Gastroesophageal sphincter (tissue), 3 donors: ENCODE measurements at regions not wholly inside any gene's neighbourhood (a gene's known extent, or its start where the extent isn't known, plus 50 kb on each side); places are given as distances from the start of the nearest gene placed in this dataset.

Experiments used
- EP300 ChIP-seq: sonication (generic); formaldehyde crosslinking; IDR thresholded peaks from one replicate; pipeline ENCODE4 v1.6.1; 2017; ENCODE audit warnings: antibody characterized with exemption, mild to moderate bottlenecking
- POLR2A ChIP-seq, 2 donors: fragments of 450-650 bp; IDR thresholded peaks; one replicate each; pipeline ENCODE4 v1.6.1; 2017; ENCODE audit warnings: antibody characterized with exemption in 2 of 2, mild to moderate bottlenecking in 2 of 2, moderate library complexity in 1 of 2
- POLR2AphosphoS5 ChIP-seq: sonication (generic); formaldehyde crosslinking; IDR thresholded peaks from one replicate; pipeline ENCODE4 v1.6.1; 2017; ENCODE audit warnings: antibody characterized with exemption
- TF ChIP-seq, protein P1 (sequence below), 4 experiments: fragments of 200-600 bp in 2 of 4; fragments of 450-650 bp in 2 of 4; sonication (generic) in 1 of 4; IDR thresholded peaks; one replicate each; pipeline ENCODE4 v1.5.1; 2017 to 2019; ENCODE audit warnings: antibody characterized with exemption in 4 of 4, mild to moderate bottlenecking in 2 of 4, moderate library complexity in 2 of 4

DNA sequence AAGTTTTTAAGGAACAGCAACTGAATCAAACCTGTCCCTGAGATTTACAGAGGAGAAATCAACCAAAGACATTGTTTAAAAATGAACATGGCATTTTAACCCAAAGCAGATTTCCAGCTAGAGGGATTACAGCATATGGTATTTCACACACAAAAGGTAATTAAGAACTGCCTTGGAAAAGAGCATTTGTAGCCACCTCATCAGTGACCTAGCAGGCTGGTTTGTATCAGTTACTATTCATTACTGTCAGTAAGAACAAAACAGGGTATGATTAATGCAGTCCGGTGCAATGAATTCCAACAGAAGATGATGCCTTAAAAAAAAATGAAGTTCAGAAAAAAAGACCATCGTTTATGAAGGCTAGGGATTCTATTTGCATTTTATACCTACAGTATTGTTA is 219.9 kb downstream of the CHD9NB start:
- TF ChIP-seq, protein P1, sequence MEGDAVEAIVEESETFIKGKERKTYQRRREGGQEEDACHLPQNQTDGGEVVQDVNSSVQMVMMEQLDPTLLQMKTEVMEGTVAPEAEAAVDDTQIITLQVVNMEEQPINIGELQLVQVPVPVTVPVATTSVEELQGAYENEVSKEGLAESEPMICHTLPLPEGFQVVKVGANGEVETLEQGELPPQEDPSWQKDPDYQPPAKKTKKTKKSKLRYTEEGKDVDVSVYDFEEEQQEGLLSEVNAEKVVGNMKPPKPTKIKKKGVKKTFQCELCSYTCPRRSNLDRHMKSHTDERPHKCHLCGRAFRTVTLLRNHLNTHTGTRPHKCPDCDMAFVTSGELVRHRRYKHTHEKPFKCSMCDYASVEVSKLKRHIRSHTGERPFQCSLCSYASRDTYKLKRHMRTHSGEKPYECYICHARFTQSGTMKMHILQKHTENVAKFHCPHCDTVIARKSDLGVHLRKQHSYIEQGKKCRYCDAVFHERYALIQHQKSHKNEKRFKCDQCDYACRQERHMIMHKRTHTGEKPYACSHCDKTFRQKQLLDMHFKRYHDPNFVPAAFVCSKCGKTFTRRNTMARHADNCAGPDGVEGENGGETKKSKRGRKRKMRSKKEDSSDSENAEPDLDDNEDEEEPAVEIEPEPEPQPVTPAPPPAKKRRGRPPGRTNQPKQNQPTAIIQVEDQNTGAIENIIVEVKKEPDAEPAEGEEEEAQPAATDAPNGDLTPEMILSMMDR (IDR thresholded peaks at IDR 0.05): no peak
- TF ChIP-seq POLR2AphosphoS5 (no peak), POLR2A (IDR thresholded peaks at IDR 0.05) (no peak), EP300 (no peak)
